HFFc6 (cell line): ENCODE measurements at regions not wholly inside any gene's neighbourhood (a gene's known extent, or its start where the extent isn't known, plus 50 kb on each side); places are given as distances from the start of the nearest gene placed in this dataset.

Experiments used
- DNase-seq: peaks from one replicate; pipeline ENCODE4 v3.0.0-alpha.2; 2018
- H3K27ac Mint-ChIP-seq: 2 replicates; pipeline ENCODE4 v1.8.0; 2020; ENCODE audit warnings: mild to moderate bottlenecking, mixed read lengths
- H3K27me3 Mint-ChIP-seq: 2 replicates; pipeline ENCODE4 v1.8.0; 2021; ENCODE audit warnings: mild to moderate bottlenecking, moderate library complexity, mixed read lengths; ENCODE audit not compliant: insufficient read depth
- H3K36me3 Mint-ChIP-seq: 2 replicates; pipeline ENCODE4 v1.8.0; 2021; ENCODE audit warnings: low read depth, mixed read lengths
- H3K4me1 Mint-ChIP-seq: 2 replicates; pipeline ENCODE4 v1.8.0; 2020; ENCODE audit warnings: low read depth, mixed read lengths
- H3K4me3 Mint-ChIP-seq: 2 replicates; pipeline ENCODE4 v1.8.0; 2020; ENCODE audit warnings: mild to moderate bottlenecking, moderate library complexity, mixed read lengths
- H3K9me3 Mint-ChIP-seq: 2 replicates; pipeline ENCODE4 v1.8.0; 2020; ENCODE audit warnings: mild to moderate bottlenecking, mixed read lengths
- TF ChIP-seq, protein P1 (sequence below): fragments of 200-600 bp; sonication (generic); IDR thresholded peaks from 2 replicates; pipeline ENCODE4 v1.5.0; 2021; ENCODE audit warnings: antibody characterized with exemption, mild to moderate bottlenecking

- Mint-ChIP-seq H3K9me3 (no peaks in the 10 kb centered on the region), H3K4me1 (no peaks in the 10 kb centered on the region), H3K36me3 (no peaks in the 10 kb centered on the region), H3K27me3 (peaks cover 39% of the 10 kb centered on the region), H3K4me3 (no peak overlapping the region), H3K27ac (no peak overlapping the region)
- no peak for DNase-seq
- TF ChIP-seq, protein P1, sequence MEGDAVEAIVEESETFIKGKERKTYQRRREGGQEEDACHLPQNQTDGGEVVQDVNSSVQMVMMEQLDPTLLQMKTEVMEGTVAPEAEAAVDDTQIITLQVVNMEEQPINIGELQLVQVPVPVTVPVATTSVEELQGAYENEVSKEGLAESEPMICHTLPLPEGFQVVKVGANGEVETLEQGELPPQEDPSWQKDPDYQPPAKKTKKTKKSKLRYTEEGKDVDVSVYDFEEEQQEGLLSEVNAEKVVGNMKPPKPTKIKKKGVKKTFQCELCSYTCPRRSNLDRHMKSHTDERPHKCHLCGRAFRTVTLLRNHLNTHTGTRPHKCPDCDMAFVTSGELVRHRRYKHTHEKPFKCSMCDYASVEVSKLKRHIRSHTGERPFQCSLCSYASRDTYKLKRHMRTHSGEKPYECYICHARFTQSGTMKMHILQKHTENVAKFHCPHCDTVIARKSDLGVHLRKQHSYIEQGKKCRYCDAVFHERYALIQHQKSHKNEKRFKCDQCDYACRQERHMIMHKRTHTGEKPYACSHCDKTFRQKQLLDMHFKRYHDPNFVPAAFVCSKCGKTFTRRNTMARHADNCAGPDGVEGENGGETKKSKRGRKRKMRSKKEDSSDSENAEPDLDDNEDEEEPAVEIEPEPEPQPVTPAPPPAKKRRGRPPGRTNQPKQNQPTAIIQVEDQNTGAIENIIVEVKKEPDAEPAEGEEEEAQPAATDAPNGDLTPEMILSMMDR = no peak
These were observed 70.9 kb upstream of the POU3F1 start for GRCh38 chr1:38117444-38117887.

DNA sequence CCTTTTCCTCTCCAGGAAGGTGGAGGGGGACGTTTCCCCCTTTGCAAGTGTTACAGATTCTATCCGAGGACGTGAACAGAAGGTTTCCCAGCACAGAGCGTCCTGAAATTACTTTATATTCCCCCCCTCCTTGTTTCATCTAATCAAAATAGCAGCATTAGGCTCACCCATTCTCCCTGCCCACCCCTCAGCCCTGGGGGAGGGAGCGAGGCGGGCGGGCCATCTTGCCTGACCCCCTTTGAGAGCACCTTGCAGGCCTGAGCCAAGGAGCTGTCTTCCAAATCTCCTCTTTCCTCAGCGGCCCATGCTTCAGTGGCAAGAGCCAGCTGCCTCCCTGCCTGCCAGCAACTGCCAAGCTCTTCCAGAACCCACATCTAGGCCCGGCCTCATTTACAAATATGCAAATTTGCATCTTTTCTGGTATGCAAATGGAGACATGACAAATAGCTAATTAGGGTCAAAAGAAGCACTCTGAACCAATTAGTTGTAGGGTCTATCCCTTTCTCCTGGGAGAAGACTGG lies 69.1 kb upstream of the POU3F1 start:
- Mint-ChIP-seq H3K4me1 (no peaks in the 10 kb centered on the region), H3K36me3 (no peaks in the 10 kb centered on the region), H3K4me3 (no peak overlapping the region), H3K27me3 (peaks cover 51% of the 10 kb centered on the region), H3K27ac (no peak overlapping the region), H3K9me3 (no peaks in the 10 kb centered on the region)
- DNase-seq = no peak
- TF ChIP-seq, protein P1 = no peak

GRCh38 chr1:38115226-38115625 lies 68.6 kb upstream of the POU3F1 start:
- DNase-seq = no peak
- no peaks in the 10 kb centered on the region for H3K4me1 Mint-ChIP-seq
- H3K27ac Mint-ChIP-seq = no peak overlapping the region
- H3K27me3 Mint-ChIP-seq = peaks cover 51% of the 10 kb centered on the region
- H3K4me3 Mint-ChIP-seq = no peak overlapping the region
- TF ChIP-seq, protein P1 = no peak
- H3K36me3 Mint-ChIP-seq = no peaks in the 10 kb centered on the region
- no peaks in the 10 kb centered on the region for H3K9me3 Mint-ChIP-seq

DNA sequence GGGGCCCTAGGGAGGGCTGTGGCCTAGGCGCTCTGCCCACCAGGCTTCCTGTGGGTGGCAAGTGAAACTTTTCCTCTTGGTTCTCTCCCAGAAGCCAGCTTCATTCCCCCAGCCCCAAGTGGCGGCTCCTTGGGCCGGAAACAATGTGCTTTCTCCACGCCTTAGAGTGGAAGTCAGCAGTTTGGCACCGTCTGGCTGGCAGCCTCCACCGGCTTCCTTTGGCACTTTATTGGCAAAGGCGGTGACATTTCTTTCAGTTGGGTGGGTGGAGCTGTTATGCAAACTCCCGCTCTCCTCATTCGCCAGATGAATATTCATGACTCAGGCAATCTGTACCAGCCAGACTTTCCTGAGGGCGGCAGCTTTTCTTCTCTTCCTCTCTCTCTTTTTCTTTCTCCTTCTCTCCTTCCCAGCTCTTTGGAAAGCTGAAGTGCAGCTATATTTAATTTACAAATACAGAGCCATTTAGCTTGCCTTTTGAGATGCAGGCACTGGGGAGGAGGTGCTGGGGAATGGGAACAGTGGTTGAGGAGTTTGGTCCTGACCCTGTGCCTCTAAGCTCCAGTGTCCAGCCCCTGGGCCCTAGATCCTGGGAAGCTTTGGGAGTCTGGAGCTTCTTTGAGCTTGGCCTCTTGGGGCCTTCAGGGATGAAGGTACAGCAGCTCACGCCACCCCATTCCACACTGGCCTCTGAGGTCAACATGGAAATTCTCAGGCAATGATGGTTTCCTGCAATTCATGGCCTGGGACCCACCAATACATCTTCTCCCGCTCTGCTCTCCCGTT lies 67.8 kb upstream of the POU3F1 start:
- Mint-ChIP-seq H3K9me3 (no peaks in the 10 kb centered on the region), H3K36me3 (no peaks in the 10 kb centered on the region), H3K4me1 (no peaks in the 10 kb centered on the region), H3K27ac (no peak overlapping the region), H3K4me3 (no peak overlapping the region), H3K27me3 (peaks cover 51% of the 10 kb centered on the region)
- TF ChIP-seq, protein P1 = no peak
- DNase-seq = peak; percentile 5

GRCh38 chr1:38113159-38113666 lies 66.6 kb upstream of the POU3F1 start:
- no peaks in the 10 kb centered on the region for H3K9me3 Mint-ChIP-seq
- H3K27ac Mint-ChIP-seq = no peak overlapping the region
- no peaks in the 10 kb centered on the region for H3K36me3 Mint-ChIP-seq
- H3K4me3 Mint-ChIP-seq = no peak overlapping the region
- no peaks in the 10 kb centered on the region for H3K4me1 Mint-ChIP-seq
- H3K27me3 Mint-ChIP-seq = peaks cover 43% of the 10 kb centered on the region
- TF ChIP-seq, protein P1 = no peak
- DNase-seq = no peak
